Loucy (cell line): ENCODE measurements at regions not wholly inside any gene's neighbourhood (a gene's known extent, or its start where the extent isn't known, plus 50 kb on each side); places are given as distances from the start of the nearest gene placed in this dataset.
A peak's percentile ranks its signal among the peaks of the same experiment; 100 is the strongest.

Experiments
- H2AFZ ChIP-seq: fragments of 200-600 bp; sonication (generic); 2 replicates; pipeline ENCODE4 v1.6.0; 2016; ENCODE audit warnings: antibody characterized with exemption, mild to moderate bottlenecking, low read length, moderate library complexity
- H3F3A ChIP-seq: fragments of 200-600 bp; 2 replicates; pipeline ENCODE4 v1.6.0; 2016; ENCODE audit warnings: antibody characterized with exemption, low read depth, mild to moderate bottlenecking
- H3K27me3 ChIP-seq: fragments of 200-600 bp; sonication (generic); 2 replicates; pipeline ENCODE4 v1.6.1; 2014; ENCODE audit warnings: low read length, mild to moderate bottlenecking; ENCODE audit not compliant: insufficient read depth, poor library complexity, severe bottlenecking
- H3K36me3 ChIP-seq: fragments of 200-600 bp; sonication (generic); 2 replicates; pipeline ENCODE4 v1.6.1; 2016; ENCODE audit warnings: low read length; ENCODE audit not compliant: insufficient read depth
- H3K4me1 ChIP-seq: fragments of 200-600 bp; sonication (generic); 2 replicates; pipeline ENCODE4 v1.5.1; 2014; ENCODE audit warnings: low read length, mild to moderate bottlenecking; ENCODE audit not compliant: insufficient read depth, poor library complexity, severe bottlenecking
- H3K4me2 ChIP-seq: fragments of 200-600 bp; sonication (generic); 2 replicates; pipeline ENCODE4 v1.6.0; 2014; ENCODE audit warnings: antibody characterized with exemption, low read length, low read depth, mild to moderate bottlenecking; ENCODE audit not compliant: poor library complexity, severe bottlenecking
- H3K4me3 ChIP-seq: fragments of 200-600 bp; sonication (generic); 2 replicates; pipeline ENCODE4 v1.5.1; 2014; ENCODE audit warnings: low read length, mild to moderate bottlenecking, mixed read lengths; ENCODE audit not compliant: poor library complexity, severe bottlenecking
- H3K79me2 ChIP-seq: fragments of 200-600 bp; sonication (generic); 2 replicates; pipeline ENCODE4 v1.6.1; 2014; ENCODE audit warnings: low read length; ENCODE audit not compliant: insufficient read depth
- H3K9ac ChIP-seq: fragments of 200-600 bp; sonication (generic); 2 replicates; pipeline ENCODE4 v1.6.0; 2014; ENCODE audit warnings: mild to moderate bottlenecking, low read depth, low read length, moderate library complexity; ENCODE audit not compliant: poor library complexity, severe bottlenecking
- H3K9me2 ChIP-seq: fragments of 200-600 bp; sonication (generic); replicated peaks from 2 replicates; pipeline ENCODE4 v1.6.1; 2016; ENCODE audit warnings: low read depth, low read length, mixed read lengths
- H3K9me3 ChIP-seq: fragments of 200-600 bp; sonication (generic); 2 replicates; pipeline ENCODE4 v1.6.1; 2014; ENCODE audit warnings: mild to moderate bottlenecking, antibody characterized with exemption, low read length, low read depth; ENCODE audit not compliant: insufficient read depth
- H4K20me1 ChIP-seq: fragments of 200-600 bp; sonication (generic); 2 replicates; pipeline ENCODE4 v1.6.0; 2014; ENCODE audit warnings: antibody characterized with exemption, low read length, mild to moderate bottlenecking; ENCODE audit not compliant: insufficient read depth, poor library complexity, severe bottlenecking
- EZH2phosphoT487 ChIP-seq: fragments of 200-600 bp; IDR thresholded peaks from 2 replicates; pipeline ENCODE4 v1.6.1; 2018; ENCODE audit warnings: antibody characterized with exemption, mild to moderate bottlenecking, moderate library complexity, borderline replicate concordance
- TF ChIP-seq, protein P1 (sequence below): fragments of 200-600 bp; sonication (generic); conservative IDR thresholded peaks from 2 replicates; pipeline ENCODE4 v1.5.1; 2014; ENCODE audit warnings: mild to moderate bottlenecking, antibody characterized with exemption, low read length

DNA sequence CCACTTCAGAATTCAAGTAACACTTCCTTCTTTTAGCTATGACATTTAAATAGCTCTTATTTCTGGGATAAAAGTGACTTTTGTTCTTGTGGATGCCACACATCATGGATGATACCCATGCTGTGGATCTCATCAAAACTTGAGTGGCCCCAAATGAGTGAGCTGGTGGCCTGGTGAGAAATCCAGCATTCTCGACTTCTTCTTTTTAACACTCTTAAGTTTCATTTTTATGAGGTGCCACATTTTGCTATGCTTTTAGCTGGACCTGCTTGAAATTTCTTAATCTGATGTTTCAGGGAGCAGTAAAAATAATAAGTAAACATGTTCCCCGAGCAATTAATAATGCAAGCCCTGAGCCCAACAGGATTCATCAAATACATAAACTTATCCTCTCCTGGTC is 384.8 kb upstream of the MEF2C start:
- Histone ChIP-seq H2AFZ (peak overlapping the region; percentile 60; the same call in 1 of the 2 replicates), H3K9me3 (no peaks in the 10 kb centered on the region), H3K4me1 (peaks cover 46% of the 10 kb centered on the region), H3K4me2 (no peak overlapping the region), H3K27me3 (no peaks in the 10 kb centered on the region), H3K4me3 (no peak overlapping the region), H3K9ac (no peak overlapping the region), H3K79me2 (no peaks in the 10 kb centered on the region), H4K20me1 (no peaks in the 10 kb centered on the region), H3F3A (no peaks in the 10 kb centered on the region), H3K36me3 (no peaks in the 10 kb centered on the region), H3K9me2 (no peaks in the 10 kb centered on the region)
- no peak for TF ChIP-seq EZH2phosphoT487
- TF ChIP-seq, protein P1, sequence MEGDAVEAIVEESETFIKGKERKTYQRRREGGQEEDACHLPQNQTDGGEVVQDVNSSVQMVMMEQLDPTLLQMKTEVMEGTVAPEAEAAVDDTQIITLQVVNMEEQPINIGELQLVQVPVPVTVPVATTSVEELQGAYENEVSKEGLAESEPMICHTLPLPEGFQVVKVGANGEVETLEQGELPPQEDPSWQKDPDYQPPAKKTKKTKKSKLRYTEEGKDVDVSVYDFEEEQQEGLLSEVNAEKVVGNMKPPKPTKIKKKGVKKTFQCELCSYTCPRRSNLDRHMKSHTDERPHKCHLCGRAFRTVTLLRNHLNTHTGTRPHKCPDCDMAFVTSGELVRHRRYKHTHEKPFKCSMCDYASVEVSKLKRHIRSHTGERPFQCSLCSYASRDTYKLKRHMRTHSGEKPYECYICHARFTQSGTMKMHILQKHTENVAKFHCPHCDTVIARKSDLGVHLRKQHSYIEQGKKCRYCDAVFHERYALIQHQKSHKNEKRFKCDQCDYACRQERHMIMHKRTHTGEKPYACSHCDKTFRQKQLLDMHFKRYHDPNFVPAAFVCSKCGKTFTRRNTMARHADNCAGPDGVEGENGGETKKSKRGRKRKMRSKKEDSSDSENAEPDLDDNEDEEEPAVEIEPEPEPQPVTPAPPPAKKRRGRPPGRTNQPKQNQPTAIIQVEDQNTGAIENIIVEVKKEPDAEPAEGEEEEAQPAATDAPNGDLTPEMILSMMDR, result no peak

DNA sequence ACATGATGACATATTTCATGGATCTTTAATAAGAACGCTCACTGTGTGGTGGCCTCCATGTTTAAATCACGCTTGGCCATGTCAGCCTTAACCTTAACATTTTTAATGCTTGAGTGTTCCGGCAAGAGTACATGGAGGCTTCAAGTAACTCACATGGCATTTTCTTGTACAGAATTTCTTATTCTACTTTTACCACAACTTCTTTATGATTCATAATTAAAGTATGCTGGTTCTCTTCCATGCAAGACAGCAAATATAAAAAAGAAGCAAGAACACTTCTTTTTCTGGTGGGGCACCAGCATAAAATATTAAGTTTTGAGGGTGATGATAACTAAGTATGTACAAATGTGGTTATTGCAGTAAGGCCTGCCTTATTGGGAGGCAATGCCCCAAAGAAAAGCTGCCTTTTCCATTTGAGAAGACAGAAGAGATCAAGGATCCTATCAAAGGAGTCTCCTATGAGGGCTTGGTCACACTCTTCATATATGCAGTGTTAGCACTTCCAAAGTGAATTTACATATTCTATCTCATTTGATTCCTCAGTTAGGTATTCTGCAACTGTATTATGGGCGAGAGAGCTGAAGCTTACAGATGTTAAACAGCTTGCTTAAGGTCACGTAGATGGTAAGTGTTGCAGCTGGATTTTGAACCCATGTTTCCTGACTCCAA is 382.7 kb upstream of the MEF2C start:
- Histone ChIP-seq H3K4me3 (no peak overlapping the region), H3K9me3 (no peaks in the 10 kb centered on the region), H3K9me2 (no peaks in the 10 kb centered on the region), H4K20me1 (no peaks in the 10 kb centered on the region), H3K27me3 (no peaks in the 10 kb centered on the region), H3K4me1 (peaks cover 24% of the 10 kb centered on the region), H3K9ac (no peak overlapping the region), H2AFZ (no peak overlapping the region), H3K4me2 (no peak overlapping the region), H3K79me2 (no peaks in the 10 kb centered on the region), H3K36me3 (no peaks in the 10 kb centered on the region), H3F3A (no peaks in the 10 kb centered on the region)
- no peak for TF ChIP-seq EZH2phosphoT487
- TF ChIP-seq, protein P1, result no peak

DNA sequence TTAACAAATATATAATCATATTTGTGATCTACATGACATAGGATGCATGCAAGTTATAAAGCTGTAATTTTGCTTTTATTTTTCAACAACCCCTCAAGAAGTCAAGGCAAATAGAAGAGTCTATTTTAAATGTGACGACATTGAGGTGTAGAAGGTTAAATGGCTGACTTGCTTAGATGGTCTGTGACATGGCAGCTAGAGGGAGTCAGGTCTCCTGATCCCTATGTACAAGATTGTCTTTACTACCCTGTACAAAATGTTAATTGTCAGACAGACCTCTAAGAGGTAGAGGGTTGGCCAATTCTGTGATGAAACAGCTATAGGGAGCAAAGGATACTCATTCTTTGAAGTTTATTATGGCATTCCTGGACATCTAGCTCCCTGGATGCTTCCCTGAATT is 380.9 kb upstream of the MEF2C start:
- no peaks in the 10 kb centered on the region for H3K36me3 ChIP-seq
- TF ChIP-seq EZH2phosphoT487, result no peak
- TF ChIP-seq, protein P1, result peak; percentile 29; the same call in 1 of the 2 replicates
- H3K9me2 ChIP-seq, result no peaks in the 10 kb centered on the region
- no peak overlapping the region for H3K4me2 ChIP-seq
- H3K4me3 ChIP-seq, result no peak overlapping the region
- H3F3A ChIP-seq, result no peaks in the 10 kb centered on the region
- no peak overlapping the region for H3K9ac ChIP-seq
- no peaks in the 10 kb centered on the region for H4K20me1 ChIP-seq
- no peaks in the 10 kb centered on the region for H3K79me2 ChIP-seq
- H2AFZ ChIP-seq, result no peak overlapping the region
- H3K4me1 ChIP-seq, result peaks cover 15% of the 10 kb centered on the region
- no peaks in the 10 kb centered on the region for H3K9me3 ChIP-seq
- no peaks in the 10 kb centered on the region for H3K27me3 ChIP-seq
